ENCODE measurements at regions not wholly inside any gene's neighbourhood (a gene's known extent, or its start where the extent isn't known, plus 50 kb on each side); places are given as distances from the start of the nearest gene placed in this dataset.
A peak's percentile ranks its signal among the peaks of the same experiment; 100 is the strongest.
"Not testable (repeated sequence)": the region's sequence is repeated elsewhere in the genome, so short reads cannot be mapped to it uniquely, and the experiment has no call there.

DNA sequence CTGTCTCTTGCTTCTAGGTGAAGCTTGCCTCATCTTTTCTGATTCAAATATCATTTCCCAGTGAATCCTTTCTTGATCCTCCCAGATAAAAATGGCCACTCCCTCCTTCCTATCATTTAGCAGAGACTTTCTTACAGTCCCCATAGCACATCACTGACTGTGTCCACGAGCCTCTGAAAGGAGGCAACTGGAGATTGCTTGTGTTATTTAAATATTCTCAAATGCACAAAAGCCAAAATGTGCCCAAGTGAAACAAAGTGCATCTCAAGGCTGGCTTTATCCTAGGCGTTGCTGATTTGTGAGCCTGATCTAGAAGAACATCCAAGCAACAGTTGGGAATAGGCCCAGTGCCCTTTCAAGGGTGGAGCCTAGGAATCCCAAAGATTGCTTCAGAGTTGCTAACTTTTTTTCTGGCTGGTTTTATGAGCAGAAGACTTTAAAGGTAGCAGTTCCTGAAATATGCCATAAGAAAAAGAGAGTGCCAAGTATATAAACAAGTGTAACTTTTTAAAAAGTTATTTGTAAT lies 393.6 kb downstream of the CD83 start:
- no peak for DNase-seq
- Mint-ChIP-seq H3K4me3 (no peak overlapping the region), H3K36me3 (no peaks in the 10 kb centered on the region), H3K27ac (no peak overlapping the region), H3K4me1 (peaks cover 2 to 18% of the 10 kb centered on the region in 2 donors), H3K9me3 (no peaks in the 10 kb centered on the region), H3K27me3 (ENCODE audit: low read depth in 3 of 3) (peaks cover 1 to 6% (median 2%) of the 10 kb centered on the region in 3 donors)

DNA sequence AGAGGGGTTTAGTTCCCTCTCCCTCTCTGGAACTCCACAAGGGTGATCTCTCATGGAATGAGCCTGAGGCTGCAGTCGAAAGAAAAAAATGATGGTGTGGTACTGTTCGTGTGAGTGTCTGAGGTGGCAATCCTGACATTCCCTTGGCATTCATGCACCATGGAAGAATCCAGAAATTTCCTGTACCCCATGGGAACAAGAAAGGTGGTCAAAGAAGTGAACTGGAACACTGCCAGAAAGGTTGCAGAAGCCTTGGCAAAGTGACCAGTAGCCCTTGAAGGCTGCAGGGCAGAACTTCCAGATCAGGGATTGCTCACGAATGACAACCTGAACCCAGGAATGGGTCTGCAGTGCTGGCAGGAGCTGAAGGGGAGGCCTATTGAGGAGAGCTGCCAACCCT lies 394.7 kb downstream of the CD83 start:
- Mint-ChIP-seq H3K27me3 (ENCODE audit: low read depth in 3 of 3) (peaks cover 0 to 9% (median 2%) of the 10 kb centered on the region in 3 donors), H3K4me3 (no peak overlapping the region), H3K27ac (peak overlapping the region in 1 of 6 donors; percentile 10), H3K36me3 (no peaks in the 10 kb centered on the region), H3K9me3 (no peaks in the 10 kb centered on the region), H3K4me1 (peaks cover 2 to 29% of the 10 kb centered on the region in 2 donors)
- DNase-seq: no peak

- H3K27ac Mint-ChIP-seq: no peak overlapping the region
- no peaks in the 10 kb centered on the region for H3K36me3 Mint-ChIP-seq
- H3K9me3 Mint-ChIP-seq: no peaks in the 10 kb centered on the region
- H3K4me3 Mint-ChIP-seq: no peak overlapping the region
- no peak for DNase-seq
- H3K4me1 Mint-ChIP-seq: peaks cover 2 to 34% of the 10 kb centered on the region in 2 donors
- peaks cover 2 to 9% (median 2%) of the 10 kb centered on the region in 3 donors for H3K27me3 Mint-ChIP-seq (ENCODE audit: low read depth in 3 of 3)
These were observed 396.2 kb downstream of the CD83 start for GRCh38 chr6:14513496-14514393.

DNA sequence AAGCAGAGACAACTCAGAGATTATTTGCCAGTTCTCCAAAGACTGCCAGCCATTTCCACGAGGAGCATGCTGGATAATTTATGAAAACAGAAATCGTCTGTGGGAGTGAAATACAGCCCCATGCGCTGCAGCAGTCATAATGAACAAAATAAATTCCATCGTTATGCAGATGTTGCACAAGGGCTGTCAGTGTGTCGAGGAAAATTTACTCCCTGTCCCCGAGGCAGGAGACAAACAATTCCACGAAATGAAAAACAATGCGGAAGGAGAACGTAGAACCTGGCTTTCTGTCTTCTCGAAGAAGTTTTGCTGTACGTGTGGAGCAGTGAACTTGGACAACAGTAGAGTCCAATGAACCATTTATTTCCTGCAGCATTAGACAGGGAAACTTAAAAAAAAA lies 399.4 kb downstream of the CD83 start:
- Mint-ChIP-seq H3K36me3 (no peaks in the 10 kb centered on the region), H3K27me3 (ENCODE audit: low read depth in 3 of 3) (peaks cover 2 to 6% (median 2%) of the 10 kb centered on the region in 3 donors), H3K27ac (no peak overlapping the region), H3K9me3 (no peaks in the 10 kb centered on the region), H3K4me3 (no peak overlapping the region), H3K4me1 (peaks cover 2 to 33% of the 10 kb centered on the region in 2 donors)
- no peak for DNase-seq

DNA sequence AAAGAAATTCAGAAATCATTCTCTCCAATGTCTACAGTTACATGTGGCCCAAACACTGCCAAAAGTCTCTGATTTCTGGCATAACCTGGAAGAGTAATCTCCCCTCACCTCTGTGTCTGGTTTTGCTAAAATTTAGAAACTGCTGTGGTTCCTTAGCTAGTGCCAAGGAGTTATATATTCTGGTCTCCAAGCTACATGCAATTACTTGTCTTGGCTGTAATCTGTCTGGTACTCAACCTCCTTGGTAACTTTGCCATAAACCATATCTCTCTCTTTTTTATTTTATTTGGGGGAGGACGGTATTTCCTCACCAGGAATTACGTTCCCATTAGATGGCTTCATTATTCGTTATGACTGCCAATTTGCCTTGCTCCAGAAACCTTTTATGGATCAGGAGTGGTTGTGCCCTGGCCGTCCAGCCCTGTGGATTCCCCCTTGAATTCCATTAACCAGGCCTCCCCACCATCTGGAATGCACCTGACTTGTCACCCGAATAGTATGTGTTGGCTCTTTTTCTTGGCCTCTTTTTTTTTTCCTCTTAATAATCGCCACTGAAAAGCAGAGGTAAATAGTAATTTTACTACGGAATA lies 400.0 kb downstream of the CD83 start:
- peaks cover 2 to 3% (median 2%) of the 10 kb centered on the region in 3 donors for H3K27me3 Mint-ChIP-seq (ENCODE audit: low read depth in 3 of 3)
- no peak overlapping the region for H3K27ac Mint-ChIP-seq
- no peak overlapping the region for H3K4me3 Mint-ChIP-seq
- H3K9me3 Mint-ChIP-seq: no peaks in the 10 kb centered on the region
- H3K36me3 Mint-ChIP-seq: no peaks in the 10 kb centered on the region
- peaks cover 2 to 33% of the 10 kb centered on the region in 2 donors for H3K4me1 Mint-ChIP-seq
- no peak for DNase-seq

DNA sequence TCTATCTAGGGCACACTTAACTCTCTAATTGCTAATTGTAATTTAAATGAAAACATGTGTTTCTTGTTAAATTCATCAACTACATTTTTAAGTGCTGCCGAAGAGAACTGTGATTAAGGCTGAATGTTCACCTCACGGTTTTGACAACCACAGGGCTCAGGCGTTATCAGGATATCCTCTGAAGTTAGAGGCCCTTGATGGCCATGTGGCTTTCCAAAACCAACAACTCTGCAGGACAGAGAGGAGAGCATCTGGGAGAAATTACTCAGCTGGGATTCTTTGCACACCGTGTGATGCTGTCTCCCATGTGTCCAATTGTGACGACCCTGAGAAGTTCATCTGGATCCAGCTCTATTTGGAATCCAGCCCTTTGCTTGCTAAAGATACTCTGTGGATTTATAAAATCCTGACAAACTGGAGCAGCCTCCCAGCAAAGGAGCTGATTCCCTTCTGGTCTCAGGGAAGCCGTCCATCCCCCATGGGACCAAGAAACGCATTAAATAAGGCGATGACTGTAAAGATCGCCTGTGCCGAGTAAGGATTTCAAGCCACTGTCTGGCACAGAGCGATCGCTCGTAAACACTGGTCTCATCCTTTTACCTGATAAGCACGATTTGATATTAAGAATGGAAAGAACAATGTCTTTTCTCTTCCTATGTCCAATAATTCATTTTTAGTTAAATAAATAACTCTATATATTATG lies 401.1 kb downstream of the CD83 start:
- H3K9me3 Mint-ChIP-seq: no peaks in the 10 kb centered on the region
- no peak overlapping the region for H3K27ac Mint-ChIP-seq
- H3K4me1 Mint-ChIP-seq: peaks cover under 1 to 30% of the 10 kb centered on the region in 2 donors
- DNase-seq: no peak
- H3K4me3 Mint-ChIP-seq: no peak overlapping the region
- H3K27me3 Mint-ChIP-seq (ENCODE audit: low read depth in 3 of 3): peaks cover 2 to 3% (median 2%) of the 10 kb centered on the region in 3 donors
- H3K36me3 Mint-ChIP-seq: no peaks in the 10 kb centered on the region

GRCh38 chr6:14520029-14520428 lies 402.5 kb downstream of the CD83 start:
- H3K4me1 Mint-ChIP-seq: peaks cover 0 to 27% of the 10 kb centered on the region in 2 donors
- no peak overlapping the region for H3K4me3 Mint-ChIP-seq
- no peaks in the 10 kb centered on the region for H3K9me3 Mint-ChIP-seq
- no peak overlapping the region for H3K27ac Mint-ChIP-seq
- no peak for DNase-seq
- H3K27me3 Mint-ChIP-seq (ENCODE audit: low read depth in 3 of 3): peaks cover 1 to 6% (median 2%) of the 10 kb centered on the region in 3 donors
- H3K36me3 Mint-ChIP-seq: no peaks in the 10 kb centered on the region

GRCh38 chr6:14520536-14520935 lies 403.0 kb downstream of the CD83 start:
- peaks cover 0 to 1% (median 0%) of the 10 kb centered on the region in 3 donors for H3K36me3 Mint-ChIP-seq
- H3K27ac Mint-ChIP-seq: no peak overlapping the region
- H3K9me3 Mint-ChIP-seq: no peaks in the 10 kb centered on the region
- no peak overlapping the region for H3K4me3 Mint-ChIP-seq
- DNase-seq: no peak
- H3K4me1 Mint-ChIP-seq: peaks cover 0 to 27% of the 10 kb centered on the region in 2 donors
- H3K27me3 Mint-ChIP-seq (ENCODE audit: low read depth in 3 of 3): peaks cover 1 to 6% (median 2%) of the 10 kb centered on the region in 3 donors

- DNase-seq: no peak
- Mint-ChIP-seq H3K4me3 (no peak overlapping the region), H3K27ac (no peak overlapping the region), H3K9me3 (no peaks in the 10 kb centered on the region), H3K27me3 (ENCODE audit: low read depth in 3 of 3) (peaks cover 2 to 6% (median 3%) of the 10 kb centered on the region in 3 donors), H3K36me3 (peaks cover 0 to 7% (median 0%) of the 10 kb centered on the region in 3 donors), H3K4me1 (peaks cover 0 to 26% of the 10 kb centered on the region in 2 donors)
These were observed 403.6 kb downstream of the CD83 start for GRCh38 chr6:14521141-14521540.

GRCh38 chr6:14521861-14522260 lies 404.3 kb downstream of the CD83 start:
- not testable (repeated sequence) for H3K4me3 Mint-ChIP-seq; H3K27ac Mint-ChIP-seq; H3K27me3 Mint-ChIP-seq (ENCODE audit: low read depth in 3 of 3); DNase-seq; H3K9me3 Mint-ChIP-seq
- Mint-ChIP-seq H3K4me1 (peaks cover under 1 to 22% of the 10 kb centered on the region in 2 donors), H3K36me3 (peaks cover 0 to 10% (median under 1%) of the 10 kb centered on the region in 3 donors)

GRCh38 chr6:14524319-14524718 lies 406.7 kb downstream of the CD83 start:
- Mint-ChIP-seq H3K4me1 (peaks cover 5 to 9% of the 10 kb centered on the region in 2 donors), H3K9me3 (peaks cover 0 to 6% (median under 1%) of the 10 kb centered on the region in 6 donors), H3K27me3 (ENCODE audit: low read depth in 3 of 3) (peaks cover 1 to 3% (median 3%) of the 10 kb centered on the region in 3 donors), H3K36me3 (peaks cover 0 to 18% (median 4%) of the 10 kb centered on the region in 3 donors), H3K4me3 (no peak overlapping the region), H3K27ac (no peak overlapping the region)
- no peak for DNase-seq

GRCh38 chr6:14530385-14530784 lies 412.8 kb downstream of the CD83 start:
- H3K36me3 Mint-ChIP-seq: peaks cover 0 to 18% (median 4%) of the 10 kb centered on the region in 3 donors
- no peak for DNase-seq
- H3K9me3 Mint-ChIP-seq: peaks cover 0 to 6% (median under 1%) of the 10 kb centered on the region in 6 donors
- no peak overlapping the region for H3K4me3 Mint-ChIP-seq
- H3K4me1 Mint-ChIP-seq: peaks cover 9 to 12% of the 10 kb centered on the region in 2 donors
- H3K27ac Mint-ChIP-seq: no peak overlapping the region
- peaks cover 1 to 2% (median 2%) of the 10 kb centered on the region in 3 donors for H3K27me3 Mint-ChIP-seq (ENCODE audit: low read depth in 3 of 3)

- Mint-ChIP-seq H3K36me3 (no peaks in the 10 kb centered on the region), H3K4me1 (peaks cover 0 to 7% of the 10 kb centered on the region in 2 donors), H3K27ac (no peak overlapping the region), H3K9me3 (no peaks in the 10 kb centered on the region), H3K4me3 (no peak overlapping the region), H3K27me3 (ENCODE audit: low read depth in 3 of 3) (peaks cover 0 to 2% (median 0%) of the 10 kb centered on the region in 3 donors)
- DNase-seq: no peak
These were observed 415.9 kb downstream of the CD83 start for GRCh38 chr6:14533446-14533845.

Measured in immature natural killer cell (primary cell).